Peyer's patch (tissue), 4 donors: ENCODE measurements at regions not wholly inside any gene's neighbourhood (a gene's known extent, or its start where the extent isn't known, plus 50 kb on each side); places are given as distances from the start of the nearest gene placed in this dataset.
"Not testable (repeated sequence)": the region's sequence is repeated elsewhere in the genome, so short reads cannot be mapped to it uniquely, and the experiment has no call there.

Experiments used
- CTCF ChIP-seq, 6 experiments: fragments of 450-650 bp in 4 of 6; fragments of 200-600 bp in 2 of 6; sonication (generic) in 1 of 6; IDR thresholded peaks; one replicate each; pipeline ENCODE4 v1.5.1; 2017 to 2019; ENCODE audit warnings: antibody characterized with exemption in 6 of 6, mild to moderate bottlenecking in 3 of 6, moderate library complexity in 1 of 6
- POLR2A ChIP-seq, 2 donors: fragments of 450-650 bp; IDR thresholded peaks; one replicate each; pipeline ENCODE4 v1.5.1; 2017; ENCODE audit warnings: antibody characterized with exemption in 2 of 2, mild to moderate bottlenecking in 2 of 2, moderate library complexity in 2 of 2

GRCh38 chr3:130594749-130595148, 77.8 kb downstream of the COL6A6 start:
- TF ChIP-seq CTCF, POLR2A (IDR thresholded peaks at IDR 0.05): not testable (repeated sequence)
